H1 (cell line): ENCODE measurements at regions not wholly inside any gene's neighbourhood (a gene's known extent, or its start where the extent isn't known, plus 50 kb on each side); places are given as distances from the start of the nearest gene placed in this dataset.

Experiments used
- CTCF ChIA-PET: fragments of 300-600 bp; sonication (Branson Sonifier 250); formaldehyde crosslinking; loops from one replicate; lab custom pipeline; 2021; ENCODE audit not compliant: partially characterized antibody; lab: Charles Lee
- POLR2A ChIA-PET: fragments of 300-600 bp; sonication (Branson Sonifier 250); formaldehyde crosslinking; loops from one replicate; lab custom pipeline; 2021; ENCODE audit warnings: inconsistent platforms; ENCODE audit not compliant: partially characterized antibody; lab: Charles Lee
- DNase-seq, 2 experiments: peaks; one replicate each; pipeline versions ENCODE4 v3.0.0 to v3.0.0-alpha.2; 2010 to 2022; ENCODE audit warnings: low spot score in 2 of 2, low read depth in 1 of 2, mixed read lengths in 1 of 2
- FAIRE-seq: peaks from 2 replicates; lab custom pipeline; 2011; peaks lifted over from hg19 to GRCh38; lab: Jason Lieb, UNC
- H2AFZ ChIP-seq: 2 replicates; pipeline ENCODE4 v1.8.1; 2012; ENCODE audit warnings: low read length, inconsistent platforms
- H2AK5ac ChIP-seq: 2 replicates; pipeline ENCODE4 v1.6.1; 2013; ENCODE audit warnings: low read depth, low read length
- H2BK120ac ChIP-seq: replicated peaks from 2 replicates; pipeline ENCODE3; 2013; ENCODE audit warnings: low read depth, low read length, inconsistent platforms
- H2BK12ac ChIP-seq: 2 replicates; pipeline ENCODE4 v1.6.1; 2013; ENCODE audit warnings: low read depth, low read length
- H2BK15ac ChIP-seq: 2 replicates; pipeline ENCODE4 v1.6.1; 2013; ENCODE audit warnings: low read length
- H2BK20ac ChIP-seq: 2 replicates; pipeline ENCODE4 v1.6.1; 2013; ENCODE audit warnings: low read length
- H2BK5ac ChIP-seq: 2 replicates; pipeline ENCODE4 v1.6.1; 2013; ENCODE audit warnings: low read depth, low read length
- H3K14ac ChIP-seq: 2 replicates; pipeline ENCODE4 v1.6.1; 2013; ENCODE audit warnings: inconsistent platforms; ENCODE audit not compliant: insufficient read length
- H3K18ac ChIP-seq: 2 replicates; pipeline ENCODE4 v1.6.1; 2013; ENCODE audit warnings: low read length; ENCODE audit errors: extremely low read depth
- H3K23ac ChIP-seq: 2 replicates; pipeline ENCODE4 v1.6.1; 2013; ENCODE audit warnings: inconsistent platforms; ENCODE audit not compliant: insufficient read length
- H3K23me2 ChIP-seq: 2 replicates; pipeline ENCODE4 v1.6.1; 2013; ENCODE audit warnings: low read depth, low read length
- H3K27ac ChIP-seq: 2 replicates; pipeline ENCODE4 v1.6.1; 2011; ENCODE audit warnings: low read depth, low read length, inconsistent platforms
- H3K27me3 ChIP-seq, 4 experiments: replicated peaks in 1 of 4; 1 replicate in 1 of 4; 2 replicates in 3 of 4; pipeline versions ENCODE4 v1.6.1 to v1.8.1; 2011 to 2013; ENCODE audit warnings: low read length in 3 of 4, mild to moderate bottlenecking in 3 of 4, inconsistent platforms in 2 of 4, mixed read lengths in 2 of 4, moderate library complexity in 1 of 4; ENCODE audit not compliant: control insufficient read depth in 3 of 4, insufficient read depth in 3 of 4; ENCODE audit errors: extremely low read depth in 1 of 4
- H3K36me3 ChIP-seq, 4 experiments: 2 replicates each; pipeline versions ENCODE4 v1.6.1 to v1.8.1; 2011 to 2013; ENCODE audit warnings: mild to moderate bottlenecking in 4 of 4, low read length in 3 of 4, moderate library complexity in 2 of 4, control low read depth in 1 of 4, inconsistent platforms in 1 of 4; ENCODE audit not compliant: insufficient read depth in 4 of 4, control insufficient read depth in 2 of 4
- H3K4ac ChIP-seq: replicated peaks from 2 replicates; pipeline ENCODE3; 2013; ENCODE audit warnings: low read length, low read depth, mixed read lengths, inconsistent platforms; ENCODE audit not compliant: insufficient read length
- H3K4me1 ChIP-seq, 4 experiments: replicated peaks in 1 of 4; 1 replicate in 1 of 4; 2 replicates in 3 of 4; pipeline versions ENCODE4 v1.6.1 to v1.8.1; 2011 to 2013; ENCODE audit warnings: low read length in 3 of 4, inconsistent platforms in 2 of 4, mixed read lengths in 1 of 4; ENCODE audit not compliant: insufficient read depth in 4 of 4, control insufficient read depth in 3 of 4
- H3K4me2 ChIP-seq, 2 experiments: 2 replicates each; pipeline versions ENCODE4 v1.6.1 to v1.8.1; 2011 to 2013; ENCODE audit warnings: low read depth in 2 of 2, low read length in 2 of 2, control low read depth in 1 of 2, inconsistent platforms in 1 of 2, mild to moderate bottlenecking in 1 of 2; ENCODE audit not compliant: insufficient read depth in 1 of 2
- H3K4me3 ChIP-seq, 4 experiments: fragments of 200-600, 300-600 bp in 1 of 4; sonication (generic), shearing (Covaris generic), sonication (Bioruptor Twin) in 1 of 4; 2 replicates each; pipeline versions ENCODE4 v1.5.1 to v1.8.1; 2011 to 2016; ENCODE audit warnings: low read length in 4 of 4, low read depth in 3 of 4, control low read depth in 2 of 4, inconsistent platforms in 2 of 4, mild to moderate bottlenecking in 2 of 4, mixed read lengths in 1 of 4, moderate library complexity in 1 of 4; ENCODE audit not compliant: insufficient read depth in 2 of 4; ENCODE audit errors: extremely low read depth in 1 of 4
- H3K56ac ChIP-seq: replicated peaks from 2 replicates; pipeline ENCODE3; 2013; ENCODE audit warnings: low read depth, mild to moderate bottlenecking, mixed read lengths, low read length, inconsistent platforms; ENCODE audit not compliant: insufficient read length
- H3K79me1 ChIP-seq: 2 replicates; pipeline ENCODE4 v1.6.1; 2013; ENCODE audit warnings: low read depth, low read length, control low read depth
- H3K79me2 ChIP-seq, 2 experiments: 2 replicates each; pipeline versions ENCODE4 v1.6.1 to v1.8.1; 2012 to 2013; ENCODE audit warnings: low read length in 2 of 2, mild to moderate bottlenecking in 2 of 2, inconsistent platforms in 1 of 2; ENCODE audit not compliant: insufficient read depth in 2 of 2, control insufficient read depth in 1 of 2
- H3K9ac ChIP-seq, 4 experiments: replicated peaks in 1 of 4; 1 replicate in 1 of 4; 2 replicates in 3 of 4; pipeline versions ENCODE4 v1.6.1 to v1.8.1; 2011 to 2013; ENCODE audit warnings: low read depth in 3 of 4, low read length in 3 of 4, control low read depth in 2 of 4, mild to moderate bottlenecking in 2 of 4, moderate library complexity in 2 of 4, inconsistent platforms in 1 of 4; ENCODE audit errors: extremely low read depth in 1 of 4
- H3K9me3 ChIP-seq, 2 experiments: 2 replicates each; pipeline versions ENCODE4 v1.6.1 to v1.8.1; 2012 to 2013; ENCODE audit warnings: mild to moderate bottlenecking in 2 of 2, moderate library complexity in 2 of 2, control low read depth in 1 of 2, inconsistent platforms in 1 of 2, low read depth in 1 of 2, low read length in 1 of 2, mixed read lengths in 1 of 2; ENCODE audit not compliant: insufficient read depth in 2 of 2
- H4K20me1 ChIP-seq, 2 experiments: replicated peaks in 1 of 2; 2 replicates each; pipeline versions ENCODE3 to v1.8.1; 2011 to 2013; ENCODE audit warnings: inconsistent platforms in 2 of 2, low read length in 2 of 2, mild to moderate bottlenecking in 1 of 2; ENCODE audit not compliant: insufficient read depth in 2 of 2, control insufficient read depth in 1 of 2
- H4K5ac ChIP-seq: 2 replicates; pipeline ENCODE4 v1.6.1; 2013; ENCODE audit warnings: low read length, low read depth, mixed read lengths, inconsistent platforms; ENCODE audit not compliant: insufficient read length
- H4K8ac ChIP-seq: 2 replicates; pipeline ENCODE4 v1.8.0; 2013; ENCODE audit warnings: mild to moderate bottlenecking, moderate library complexity, low read length, inconsistent platforms; ENCODE audit not compliant: insufficient read depth; ENCODE audit errors: extremely low read depth
- H4K91ac ChIP-seq: replicated peaks from 2 replicates; pipeline ENCODE3; 2013; ENCODE audit warnings: low read length, mixed read lengths, inconsistent platforms; ENCODE audit not compliant: insufficient read length
- ATF3 ChIP-seq: IDR thresholded peaks from 2 replicates; pipeline ENCODE4 v1.6.1; 2011; ENCODE audit warnings: low read depth, mild to moderate bottlenecking, low read length; ENCODE audit not compliant: insufficient read depth
- CTBP2 ChIP-seq: IDR thresholded peaks from 2 replicates; pipeline ENCODE4 v1.7.0; 2011; ENCODE audit warnings: borderline replicate concordance, mild to moderate bottlenecking, moderate library complexity, mixed read lengths, low read length; ENCODE audit not compliant: insufficient read depth, insufficient read length
- GTF2F1 ChIP-seq: IDR thresholded peaks from 2 replicates; pipeline ENCODE4 v1.6.1; 2012; ENCODE audit warnings: low read depth, low read length, improper control_type of control experiment, borderline replicate concordance
- RBBP5 ChIP-seq: IDR thresholded peaks from 2 replicates; pipeline ENCODE4 v1.7.1; 2012; ENCODE audit warnings: low read depth, mild to moderate bottlenecking, inconsistent platforms, low read length, moderate library complexity, borderline replicate concordance
- SAP30 ChIP-seq: fragments of 300-600 bp; sonication (generic); IDR thresholded peaks from 2 replicates; pipeline ENCODE4 v1.7.1; 2012; ENCODE audit warnings: low read length, moderate library complexity, mild to moderate bottlenecking, inconsistent platforms; ENCODE audit not compliant: insufficient read depth, insufficient replicate concordance
- SP1 ChIP-seq: IDR thresholded peaks from 2 replicates; pipeline ENCODE4 v1.6.1; 2011; ENCODE audit warnings: low read depth, low read length
- WGBS, 2 experiments: shearing (Covaris generic) in 1 of 2; methylation state at CpG; one replicate each; pipeline versions ENCODE4 v1.1.6 to v1.1.7; 2013 to 2015; ENCODE audit warnings: low lambda C conversion rate in 2 of 2, mixed read lengths in 2 of 2, inconsistent platforms in 1 of 2, low coverage in 1 of 2, missing lambda C conversion rate in 1 of 2; ENCODE audit not compliant: insufficient replicate concordance in 2 of 2, insufficient coverage in 1 of 2, insufficient read length in 1 of 2; ENCODE audit errors: extremely low coverage in 1 of 2, missing lambda C conversion rate in 1 of 2; 5-methylcytosine and 5-hydroxymethylcytosine counted together

GRCh38 chr4:157728215-157728614 lies 444.6 kb downstream of the GASK1B start:
- no peak overlapping the region for H4K5ac ChIP-seq
- no peak overlapping the region for H3K56ac ChIP-seq
- DNase-seq (no peak), FAIRE-seq (no peak)
- POLR2A ChIA-PET: no interaction called here
- no peak overlapping the region for H3K4ac ChIP-seq
- no peak overlapping the region for H3K27ac ChIP-seq
- no peaks in the 10 kb centered on the region for H3K79me1 ChIP-seq
- no peak overlapping the region for H2BK12ac ChIP-seq
- no peak overlapping the region for H2BK15ac ChIP-seq
- no peak overlapping the region for H2BK5ac ChIP-seq
- no peak overlapping the region for H2BK120ac ChIP-seq
- no peaks in the 10 kb centered on the region for H3K79me2 ChIP-seq
- H2AFZ ChIP-seq: no peak overlapping the region
- no peaks in the 10 kb centered on the region for H4K20me1 ChIP-seq
- no peaks in the 10 kb centered on the region for H3K27me3 ChIP-seq
- H2BK20ac ChIP-seq: no peak overlapping the region
- no peak overlapping the region for H3K23ac ChIP-seq
- H4K91ac ChIP-seq: no peak overlapping the region
- no peaks in the 10 kb centered on the region for H3K23me2 ChIP-seq
- H3K18ac ChIP-seq: no peak overlapping the region
- H2AK5ac ChIP-seq: no peak overlapping the region
- H3K4me2 ChIP-seq: no peak overlapping the region
- H3K9ac ChIP-seq: no peak overlapping the region
- WGBS, 2 experiments: 94% methylated on average over 3 of the region's 3 CpGs; no CpG with 5 or more reads in 1 of the 2 experiments
- H3K9me3 ChIP-seq: peaks cover 0 to 3% of the 10 kb centered on the region in 2 experiments; a peak in 1 of 4 replicates
- H4K8ac ChIP-seq: no peak overlapping the region
- CTCF ChIA-PET: interaction anchor here (1.5 kb wide), 1 partner anchor 15 kb away, joined by 3 read pairs; no protein-coding TSS in a partner anchor
- no peak overlapping the region for H3K14ac ChIP-seq
- H3K36me3 ChIP-seq: no peaks in the 10 kb centered on the region
- no peaks in the 10 kb centered on the region for H3K4me1 ChIP-seq
- H3K4me3 ChIP-seq: no peak overlapping the region
- TF ChIP-seq SAP30 (no peak), SP1 (no peak), CTBP2 (no peak), GTF2F1 (no peak), RBBP5 (no peak), ATF3 (no peak)
